Coronary artery (tissue), 2 donors: ENCODE measurements at regions not wholly inside any gene's neighbourhood (a gene's known extent, or its start where the extent isn't known, plus 50 kb on each side); places are given as distances from the start of the nearest gene placed in this dataset.

Experiments
- DNase-seq: peaks from one replicate; pipeline ENCODE4 v3.0.0-alpha.2; 2017; ENCODE audit warnings: low spot score
- H3K27ac ChIP-seq, 2 donors: fragments of 200-600 bp; sonication (generic); one replicate each; pipeline ENCODE4 v1.5.1; 2016 to 2019
- H3K4me3 ChIP-seq: fragments of 200-600 bp; sonication (generic); 2 replicates; pipeline ENCODE4 v1.5.1; 2016; ENCODE audit warnings: mild to moderate bottlenecking, moderate library complexity
- CTCF ChIP-seq: fragments of 200-600 bp; sonication (generic); IDR thresholded peaks from one replicate; pipeline ENCODE4 v1.5.1; 2019; ENCODE audit warnings: antibody characterized with exemption

GRCh38 chr3:164387236-164387635, 691.1 kb downstream of the SI start:
- TF ChIP-seq CTCF, result no peak
- no peak for DNase-seq
- no peak overlapping the region for H3K4me3 ChIP-seq
- H3K27ac ChIP-seq, result no peak overlapping the region

- TF ChIP-seq CTCF, result no peak
- no peak overlapping the region for H3K4me3 ChIP-seq
- no peak for DNase-seq
- no peak overlapping the region for H3K27ac ChIP-seq
These were observed 698.1 kb downstream of the SI start for GRCh38 chr3:164380156-164380555.

GRCh38 chr3:164377466-164377865, 700.8 kb downstream of the SI start:
- Histone ChIP-seq H3K4me3 (no peak overlapping the region), H3K27ac (no peak overlapping the region)
- TF ChIP-seq CTCF, result no peak
- DNase-seq, result no peak

GRCh38 chr3:164375995-164376394, 702.3 kb downstream of the SI start:
- TF ChIP-seq CTCF, result no peak
- H3K27ac ChIP-seq, result no peak overlapping the region

GRCh38 chr3:164375538-164375937, 702.8 kb downstream of the SI start:
- DNase-seq, result no peak
- no peak overlapping the region for H3K4me3 ChIP-seq
- TF ChIP-seq CTCF, result no peak

More at GRCh38 chr3:164375995-164376394, 702.3 kb downstream of the SI start:
- no peak for DNase-seq
- H3K4me3 ChIP-seq, result no peak overlapping the region

GRCh38 chr3:164371681-164372080, 706.6 kb downstream of the SI start:
- Histone ChIP-seq H3K4me3 (no peak overlapping the region), H3K27ac (no peak overlapping the region)
- no peak for DNase-seq
- TF ChIP-seq CTCF, result no peak

More at GRCh38 chr3:164375538-164375937, 702.8 kb downstream of the SI start:
- no peak overlapping the region for H3K27ac ChIP-seq

GRCh38 chr3:164370970-164371369, 707.3 kb downstream of the SI start:
- H3K4me3 ChIP-seq, result no peak overlapping the region
- H3K27ac ChIP-seq, result no peak overlapping the region
- TF ChIP-seq CTCF, result no peak
- DNase-seq, result no peak
